T follicular helper cell (primary cell): ENCODE measurements at regions not wholly inside any gene's neighbourhood (a gene's known extent, or its start where the extent isn't known, plus 50 kb on each side); places are given as distances from the start of the nearest gene placed in this dataset.

Experiments used
- DNase-seq: peaks from one replicate; pipeline ENCODE4 v3.0.0-alpha.2; 2020; ENCODE audit warnings: low read depth

DNA sequence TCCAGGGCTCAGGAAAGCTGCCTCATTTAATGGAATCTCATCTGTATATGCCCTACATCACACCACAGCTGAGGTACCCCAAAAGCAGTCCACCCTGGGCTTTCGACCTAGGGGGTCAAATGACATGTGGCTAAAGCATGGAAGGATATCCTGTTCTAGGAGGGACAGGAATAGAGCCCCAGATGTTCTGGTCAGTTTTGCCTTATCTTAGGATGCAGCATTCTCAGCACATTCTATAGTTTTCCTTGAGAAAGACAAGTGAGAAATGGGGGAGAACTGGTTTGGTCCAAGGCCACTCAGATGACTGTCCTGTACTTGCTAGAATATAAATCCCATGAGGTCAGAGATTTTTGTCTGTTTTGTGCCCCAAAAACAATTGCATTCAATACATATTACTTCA is 688.0 kb upstream of the ZEB2 start:
- no peak for DNase-seq

GRCh38 chr2:145206496-145207281 is 686.8 kb upstream of the ZEB2 start:
- DNase-seq: no peak

DNA sequence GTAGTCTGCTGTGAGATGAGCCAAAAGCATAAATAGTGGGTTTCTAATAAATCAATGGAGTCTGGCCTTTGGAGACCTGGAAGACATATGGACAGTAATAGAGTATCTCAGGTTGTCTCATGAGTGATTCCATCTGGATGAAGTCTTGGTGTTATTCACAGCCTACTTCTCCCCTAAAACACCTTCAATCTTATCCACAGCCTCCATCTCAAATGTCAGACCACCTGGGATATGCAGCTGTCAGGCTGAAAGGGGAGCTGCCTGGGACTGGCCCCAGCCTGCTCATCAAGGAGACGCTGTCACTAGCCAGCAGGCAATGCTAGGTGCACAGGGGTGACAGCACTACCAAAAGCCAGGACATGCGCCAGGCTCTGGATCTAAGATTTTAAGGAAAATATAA is 684.0 kb upstream of the ZEB2 start:
- DNase-seq: no peak

DNA sequence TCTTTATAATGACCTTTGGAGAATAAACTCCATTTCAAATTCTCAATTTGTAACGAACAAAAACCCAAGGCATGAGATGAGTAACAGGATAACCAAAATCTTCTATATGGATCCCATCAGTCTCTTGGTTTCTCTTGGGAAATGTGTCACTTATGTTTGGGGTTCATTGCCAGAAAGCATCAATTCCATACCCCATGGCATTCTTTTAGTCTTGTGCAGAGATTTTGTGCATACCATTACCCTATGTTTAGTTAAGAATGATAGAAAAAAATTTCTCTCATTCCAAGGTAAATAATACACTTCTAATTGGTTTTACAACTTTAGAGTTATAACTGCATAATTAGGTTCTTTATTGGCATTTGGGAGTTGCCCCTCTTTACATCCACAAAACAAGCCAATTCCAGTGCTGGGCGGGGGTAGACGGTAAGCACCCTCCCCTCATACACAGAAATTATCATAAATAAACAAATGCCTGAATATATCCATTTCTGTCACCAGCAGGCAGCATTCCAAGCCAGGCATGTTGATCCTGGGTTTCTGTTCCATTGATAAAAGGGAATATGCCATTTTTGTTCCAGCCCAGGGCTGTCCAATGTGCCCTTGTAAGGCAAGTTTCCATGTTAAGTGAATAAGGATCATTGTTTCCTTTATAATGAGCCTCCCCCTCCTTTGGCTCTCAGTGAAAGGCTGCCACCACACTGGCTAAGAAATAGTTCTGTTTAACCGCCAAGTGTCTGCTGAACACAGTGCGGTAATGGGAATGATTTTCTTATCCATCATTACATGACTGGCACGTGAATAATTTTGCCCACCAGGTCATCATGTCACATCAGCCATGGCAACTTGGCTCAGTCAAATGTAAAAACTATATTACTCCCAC is 680.1 kb upstream of the ZEB2 start:
- DNase-seq: no peak

DNA sequence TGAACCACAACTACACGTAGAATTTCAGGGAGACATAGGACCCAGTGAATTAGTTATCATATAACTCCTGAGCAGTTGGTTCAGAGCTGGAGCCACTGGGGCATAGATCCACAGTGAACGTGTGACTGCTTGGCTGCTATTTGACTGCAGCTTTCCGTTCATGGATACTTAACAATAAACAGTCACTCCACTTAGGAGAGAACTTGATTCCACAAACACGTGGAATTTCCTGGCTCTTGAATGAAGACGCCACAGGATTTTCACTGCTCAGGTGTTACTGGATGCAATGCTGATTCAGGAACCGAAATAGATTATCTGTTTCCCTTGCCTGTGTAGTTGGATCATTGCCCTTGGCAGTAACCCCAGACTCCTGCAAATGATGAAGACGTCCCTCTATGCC is 679.1 kb upstream of the ZEB2 start:
- DNase-seq: no peak

- no peak for DNase-seq
Measured at GRCh38 chr2:145198555-145198954, 678.6 kb upstream of the ZEB2 start.

- no peak for DNase-seq
Measured at GRCh38 chr2:145197944-145198343, 678.0 kb upstream of the ZEB2 start.

DNA sequence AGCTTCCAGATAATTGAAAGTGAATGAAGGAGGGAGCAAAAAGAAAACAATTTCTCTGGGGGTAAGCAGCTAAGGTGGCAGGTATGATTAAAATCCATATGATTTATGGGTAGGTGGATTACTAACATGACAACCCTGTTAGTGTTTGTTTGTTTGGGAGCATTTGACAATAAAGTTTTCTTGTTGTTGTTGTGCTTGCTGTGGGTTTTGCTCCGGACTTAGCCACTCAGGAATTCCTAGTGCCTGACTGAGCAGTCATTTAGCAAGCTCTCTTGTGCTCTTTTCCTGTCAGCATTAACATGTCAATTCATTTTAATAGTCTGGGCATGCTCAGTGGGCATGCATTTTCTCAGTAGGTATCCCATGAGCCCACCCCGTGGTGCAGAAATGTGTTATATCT is 674.8 kb upstream of the ZEB2 start:
- DNase-seq: no peak

- DNase-seq: no peak
Measured at GRCh38 chr2:145190031-145190703, 670.2 kb upstream of the ZEB2 start.

GRCh38 chr2:145186303-145186702 is 666.4 kb upstream of the ZEB2 start:
- no peak for DNase-seq

DNA sequence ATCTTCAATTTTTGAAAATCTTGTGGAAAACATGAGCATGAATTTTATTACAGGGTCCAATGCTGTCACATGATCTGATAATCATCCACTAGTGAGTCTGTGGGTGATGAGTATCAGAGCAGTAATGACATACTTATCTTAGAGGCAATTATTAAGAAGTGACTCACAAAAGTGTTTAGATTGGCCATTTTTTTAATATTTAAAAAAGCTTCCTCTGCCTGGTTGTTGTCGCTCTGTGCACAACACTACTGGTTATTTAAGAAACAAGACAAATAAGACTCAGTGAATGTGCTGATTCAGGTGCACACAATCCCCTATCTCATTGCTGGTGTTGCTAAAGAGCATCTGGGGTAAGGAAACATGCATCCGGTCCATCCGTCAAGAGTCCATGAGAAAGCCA is 665.8 kb upstream of the ZEB2 start:
- no peak for DNase-seq

- DNase-seq: no peak
Measured at GRCh38 chr2:145184741-145185651, 665.1 kb upstream of the ZEB2 start.

DNA sequence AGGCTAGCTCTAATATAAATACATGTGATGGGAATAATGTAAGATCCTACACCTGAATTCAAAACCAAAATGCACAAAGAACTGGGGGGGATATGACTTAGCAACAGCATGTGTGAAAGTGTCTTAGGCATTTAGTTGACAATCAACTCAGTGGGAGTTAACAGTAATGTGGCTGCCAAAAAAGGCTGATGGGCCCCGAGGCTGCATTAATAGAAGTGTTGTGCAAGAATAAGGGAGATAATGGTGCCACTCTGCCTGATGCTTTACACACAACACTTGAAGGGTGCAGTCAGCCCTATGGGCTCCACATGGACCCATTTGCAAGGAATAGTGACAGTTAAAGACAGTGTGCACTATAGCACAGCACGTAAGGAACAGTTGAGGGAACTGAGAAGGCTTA is 649.4 kb upstream of the ZEB2 start:
- no peak for DNase-seq

DNA sequence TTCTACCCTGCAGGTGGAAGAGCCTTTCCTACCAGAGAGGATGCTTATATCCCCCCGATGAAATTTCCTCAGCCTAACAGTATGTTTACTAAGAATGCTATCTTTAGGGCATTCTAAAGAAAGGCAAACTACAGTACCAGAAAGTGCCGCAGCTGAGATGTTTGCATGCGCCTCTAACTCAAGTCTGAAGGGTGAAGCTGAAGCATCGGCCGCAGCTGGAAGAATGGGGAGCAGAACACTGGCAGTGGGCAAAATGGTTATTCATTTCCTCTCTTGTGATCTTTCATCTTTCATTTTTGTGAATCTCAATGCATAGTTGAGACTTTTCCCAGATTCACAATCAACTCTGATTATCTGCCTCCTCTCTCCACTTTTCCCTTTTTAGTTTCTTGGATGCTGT is 648.2 kb upstream of the ZEB2 start:
- no peak for DNase-seq

GRCh38 chr2:145166731-145167302 is 646.9 kb upstream of the ZEB2 start:
- DNase-seq: no peak

GRCh38 chr2:145161656-145162055 is 641.7 kb upstream of the ZEB2 start:
- DNase-seq: no peak

DNA sequence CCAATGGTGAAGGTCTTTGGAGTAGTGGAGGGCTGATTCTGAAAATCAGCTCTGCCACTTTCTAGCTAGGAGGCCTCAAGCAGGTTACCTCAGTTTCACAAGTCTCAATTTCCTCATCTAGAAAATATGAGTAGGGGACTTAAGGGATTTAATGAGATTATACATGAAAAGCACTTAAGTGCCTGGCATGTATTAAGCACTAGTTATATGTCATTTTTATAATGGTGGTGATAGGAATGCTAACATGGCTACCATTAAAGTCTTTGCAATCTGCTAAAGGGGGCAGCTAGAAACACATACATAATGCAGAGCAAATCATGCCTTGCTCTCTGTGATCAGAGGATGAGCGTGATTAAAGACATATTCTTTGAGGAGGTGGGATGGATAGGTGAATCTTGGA is 640.9 kb upstream of the ZEB2 start:
- no peak for DNase-seq

- DNase-seq: no peak
Measured at GRCh38 chr2:145159676-145160075, 639.8 kb upstream of the ZEB2 start.

DNA sequence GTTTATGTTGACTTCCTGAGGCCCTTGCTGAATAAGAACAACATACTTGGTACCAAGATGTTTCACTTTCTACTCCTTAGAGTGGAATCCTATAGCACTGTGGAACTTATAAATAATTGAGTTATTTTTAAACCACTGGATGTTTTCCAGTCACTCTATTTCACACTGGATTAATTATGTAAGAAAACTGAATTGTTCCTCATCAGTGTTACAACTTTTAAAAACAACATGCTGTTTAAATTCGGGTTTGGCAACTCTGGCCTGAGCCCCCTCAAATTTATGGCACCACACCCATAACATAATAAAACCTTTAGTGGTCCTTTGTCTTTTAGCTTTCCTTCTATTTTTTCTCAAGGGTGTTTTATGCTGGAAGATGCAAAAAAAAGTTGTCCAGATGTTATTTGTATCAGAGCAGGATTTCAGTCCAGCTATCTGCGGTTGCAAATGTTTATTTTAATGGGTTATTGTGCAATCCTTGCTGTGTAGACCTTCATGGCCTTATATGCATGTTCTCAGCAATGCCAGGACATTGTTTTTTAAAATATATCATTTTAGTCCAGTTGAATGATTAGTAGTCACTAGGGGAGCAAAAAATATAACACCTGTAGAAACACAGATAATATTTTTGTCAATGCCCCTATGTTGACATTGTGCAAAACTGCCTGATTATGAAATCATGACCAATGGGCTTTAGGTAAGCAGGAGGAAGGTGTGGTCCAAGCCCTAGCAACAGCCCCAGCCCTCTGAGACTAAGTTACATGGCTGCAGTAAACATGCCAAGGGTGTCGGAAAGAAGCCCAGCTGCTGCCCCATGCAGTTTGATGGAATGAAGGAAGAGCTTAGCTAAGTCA is 638.0 kb upstream of the ZEB2 start:
- DNase-seq: no peak

DNA sequence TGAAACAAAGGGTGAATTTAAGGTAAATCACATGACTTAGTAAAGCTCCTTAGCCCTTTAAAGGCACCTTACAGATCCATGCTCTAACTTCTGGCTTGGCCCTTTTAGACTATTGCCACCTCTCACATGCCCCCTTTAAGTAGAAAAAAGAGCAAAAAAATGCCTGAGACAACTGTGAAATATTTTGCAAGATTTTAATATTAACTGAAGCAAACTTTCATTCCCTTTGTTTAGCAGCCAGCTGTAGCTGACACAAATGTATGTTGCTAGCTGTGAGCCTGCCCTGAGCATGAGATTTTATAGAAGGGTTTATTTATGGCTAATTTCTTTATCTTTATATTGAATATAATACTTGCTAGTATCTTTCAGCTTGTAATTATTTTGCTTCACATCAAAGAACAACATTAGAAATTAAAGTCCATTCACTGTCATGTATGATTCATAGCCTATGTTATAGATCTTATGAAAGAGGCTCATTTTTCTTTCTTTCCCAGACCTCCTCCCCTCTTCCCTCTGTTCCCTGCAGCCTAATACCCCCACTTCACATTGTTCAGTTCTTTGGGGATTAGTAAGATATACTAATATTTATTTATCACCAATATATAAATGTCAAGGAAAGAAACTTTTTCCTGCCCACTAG is 637.2 kb upstream of the ZEB2 start:
- no peak for DNase-seq
